ENCODE measurements at regions not wholly inside any gene's neighbourhood (a gene's known extent, or its start where the extent isn't known, plus 50 kb on each side); places are given as distances from the start of the nearest gene placed in this dataset.
"Not testable (repeated sequence)": the region's sequence is repeated elsewhere in the genome, so short reads cannot be mapped to it uniquely, and the experiment has no call there.

DNA sequence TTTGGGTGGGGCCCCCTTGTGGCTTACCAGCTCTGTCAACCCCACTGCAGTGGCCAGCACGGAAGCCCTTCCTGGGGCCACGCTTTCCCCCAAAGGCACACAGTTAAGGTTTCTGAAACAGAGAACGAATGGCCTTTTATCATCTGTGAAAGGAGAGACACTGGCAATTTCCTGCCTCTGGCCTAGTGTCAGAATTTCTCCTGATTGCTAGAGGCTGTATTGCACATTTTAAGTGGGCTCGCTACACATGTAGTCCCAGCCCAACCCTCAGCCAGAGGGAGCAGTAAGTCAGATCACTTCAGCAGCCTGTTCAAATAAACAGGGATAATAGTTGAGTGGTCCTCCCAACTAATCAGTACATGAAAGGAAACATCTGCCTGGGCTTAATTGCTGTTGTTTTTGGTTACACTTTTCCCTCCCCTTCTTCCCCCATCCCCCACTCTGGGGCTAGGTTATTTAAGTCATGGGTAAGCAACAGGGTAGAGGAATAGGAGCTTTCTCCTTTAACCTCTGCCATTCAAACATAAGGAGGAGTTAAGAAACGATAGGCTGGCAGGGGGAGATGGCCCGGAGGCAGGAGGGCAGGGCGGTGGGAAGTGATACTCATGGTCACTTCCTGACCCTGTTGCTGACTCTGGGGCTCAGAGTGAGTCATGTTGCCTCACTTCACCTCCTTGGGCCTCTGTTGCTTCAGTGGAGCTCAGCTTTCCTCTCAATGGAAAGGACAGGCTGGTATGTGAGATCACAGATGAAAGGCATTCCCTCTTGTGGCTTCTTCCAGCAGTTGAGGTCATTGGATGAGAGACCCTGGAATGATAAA, 89.3 kb upstream of the IKBKE start:
- not testable (repeated sequence) for TF ChIP-seq CEBPB (IDR thresholded peaks at IDR 0.05; ENCODE audit: low read depth, low read length); EZH2 (IDR thresholded peaks at IDR 0.05; ENCODE audit: low read depth, low read length, severe bottlenecking); HDAC2 (IDR thresholded peaks at IDR 0.05; ENCODE audit: borderline replicate concordance in 1 of 2, low read depth in 2 of 2, low read length in 2 of 2); E2F6 (IDR thresholded peaks at IDR 0.05); RXRA (IDR thresholded peaks at IDR 0.05; ENCODE audit: insufficient read depth, low read depth, low read length); CHD1 (IDR thresholded peaks at IDR 0.05; ENCODE audit: low read depth, low read length); TAF1 (IDR thresholded peaks at IDR 0.05; ENCODE audit: low read depth, low read length)
- TF ChIP-seq, protein P1, sequence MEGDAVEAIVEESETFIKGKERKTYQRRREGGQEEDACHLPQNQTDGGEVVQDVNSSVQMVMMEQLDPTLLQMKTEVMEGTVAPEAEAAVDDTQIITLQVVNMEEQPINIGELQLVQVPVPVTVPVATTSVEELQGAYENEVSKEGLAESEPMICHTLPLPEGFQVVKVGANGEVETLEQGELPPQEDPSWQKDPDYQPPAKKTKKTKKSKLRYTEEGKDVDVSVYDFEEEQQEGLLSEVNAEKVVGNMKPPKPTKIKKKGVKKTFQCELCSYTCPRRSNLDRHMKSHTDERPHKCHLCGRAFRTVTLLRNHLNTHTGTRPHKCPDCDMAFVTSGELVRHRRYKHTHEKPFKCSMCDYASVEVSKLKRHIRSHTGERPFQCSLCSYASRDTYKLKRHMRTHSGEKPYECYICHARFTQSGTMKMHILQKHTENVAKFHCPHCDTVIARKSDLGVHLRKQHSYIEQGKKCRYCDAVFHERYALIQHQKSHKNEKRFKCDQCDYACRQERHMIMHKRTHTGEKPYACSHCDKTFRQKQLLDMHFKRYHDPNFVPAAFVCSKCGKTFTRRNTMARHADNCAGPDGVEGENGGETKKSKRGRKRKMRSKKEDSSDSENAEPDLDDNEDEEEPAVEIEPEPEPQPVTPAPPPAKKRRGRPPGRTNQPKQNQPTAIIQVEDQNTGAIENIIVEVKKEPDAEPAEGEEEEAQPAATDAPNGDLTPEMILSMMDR (IDR thresholded peaks at IDR 0.05; ENCODE audit: control extremely low read depth in 1 of 3, insufficient read depth in 1 of 3, low read depth in 1 of 3, low read length in 3 of 3) = not testable (repeated sequence)
- TF ChIP-seq, protein P2, sequence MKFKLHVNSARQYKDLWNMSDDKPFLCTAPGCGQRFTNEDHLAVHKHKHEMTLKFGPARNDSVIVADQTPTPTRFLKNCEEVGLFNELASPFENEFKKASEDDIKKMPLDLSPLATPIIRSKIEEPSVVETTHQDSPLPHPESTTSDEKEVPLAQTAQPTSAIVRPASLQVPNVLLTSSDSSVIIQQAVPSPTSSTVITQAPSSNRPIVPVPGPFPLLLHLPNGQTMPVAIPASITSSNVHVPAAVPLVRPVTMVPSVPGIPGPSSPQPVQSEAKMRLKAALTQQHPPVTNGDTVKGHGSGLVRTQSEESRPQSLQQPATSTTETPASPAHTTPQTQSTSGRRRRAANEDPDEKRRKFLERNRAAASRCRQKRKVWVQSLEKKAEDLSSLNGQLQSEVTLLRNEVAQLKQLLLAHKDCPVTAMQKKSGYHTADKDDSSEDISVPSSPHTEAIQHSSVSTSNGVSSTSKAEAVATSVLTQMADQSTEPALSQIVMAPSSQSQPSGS (IDR thresholded peaks at IDR 0.05; ENCODE audit: low read length) = not testable (repeated sequence)

All from H1 (cell line).